H1 (cell line): ENCODE measurements at regions not wholly inside any gene's neighbourhood (a gene's known extent, or its start where the extent isn't known, plus 50 kb on each side); places are given as distances from the start of the nearest gene placed in this dataset.

Experiments
- CTCF ChIA-PET: fragments of 300-600 bp; sonication (Branson Sonifier 250); formaldehyde crosslinking; loops from one replicate; lab custom pipeline; 2021; ENCODE audit not compliant: partially characterized antibody; lab: Charles Lee
- POLR2A ChIA-PET: fragments of 300-600 bp; sonication (Branson Sonifier 250); formaldehyde crosslinking; loops from one replicate; lab custom pipeline; 2021; ENCODE audit warnings: inconsistent platforms; ENCODE audit not compliant: partially characterized antibody; lab: Charles Lee
- DNase-seq, 2 experiments: peaks; one replicate each; pipeline versions ENCODE4 v3.0.0 to v3.0.0-alpha.2; 2010 to 2022; ENCODE audit warnings: low spot score in 2 of 2, low read depth in 1 of 2, mixed read lengths in 1 of 2
- FAIRE-seq: peaks from 2 replicates; lab custom pipeline; 2011; peaks lifted over from hg19 to GRCh38; lab: Jason Lieb, UNC
- H2AFZ ChIP-seq: 2 replicates; pipeline ENCODE4 v1.8.1; 2012; ENCODE audit warnings: low read length, inconsistent platforms
- H2AK5ac ChIP-seq: 2 replicates; pipeline ENCODE4 v1.6.1; 2013; ENCODE audit warnings: low read depth, low read length
- H2BK120ac ChIP-seq: replicated peaks from 2 replicates; pipeline ENCODE3; 2013; ENCODE audit warnings: low read depth, low read length, inconsistent platforms
- H2BK12ac ChIP-seq: 2 replicates; pipeline ENCODE4 v1.6.1; 2013; ENCODE audit warnings: low read depth, low read length
- H2BK15ac ChIP-seq: 2 replicates; pipeline ENCODE4 v1.6.1; 2013; ENCODE audit warnings: low read length
- H2BK20ac ChIP-seq: 2 replicates; pipeline ENCODE4 v1.6.1; 2013; ENCODE audit warnings: low read length
- H2BK5ac ChIP-seq: 2 replicates; pipeline ENCODE4 v1.6.1; 2013; ENCODE audit warnings: low read depth, low read length
- H3K14ac ChIP-seq: 2 replicates; pipeline ENCODE4 v1.6.1; 2013; ENCODE audit warnings: inconsistent platforms; ENCODE audit not compliant: insufficient read length
- H3K18ac ChIP-seq: 2 replicates; pipeline ENCODE4 v1.6.1; 2013; ENCODE audit warnings: low read length; ENCODE audit errors: extremely low read depth
- H3K23ac ChIP-seq: 2 replicates; pipeline ENCODE4 v1.6.1; 2013; ENCODE audit warnings: inconsistent platforms; ENCODE audit not compliant: insufficient read length
- H3K23me2 ChIP-seq: 2 replicates; pipeline ENCODE4 v1.6.1; 2013; ENCODE audit warnings: low read depth, low read length
- H3K27ac ChIP-seq: 2 replicates; pipeline ENCODE4 v1.6.1; 2011; ENCODE audit warnings: low read depth, low read length, inconsistent platforms
- H3K27me3 ChIP-seq, 4 experiments: replicated peaks in 1 of 4; 1 replicate in 1 of 4; 2 replicates in 3 of 4; pipeline versions ENCODE4 v1.6.1 to v1.8.1; 2011 to 2013; ENCODE audit warnings: low read length in 3 of 4, mild to moderate bottlenecking in 3 of 4, inconsistent platforms in 2 of 4, mixed read lengths in 2 of 4, moderate library complexity in 1 of 4; ENCODE audit not compliant: control insufficient read depth in 3 of 4, insufficient read depth in 3 of 4; ENCODE audit errors: extremely low read depth in 1 of 4
- H3K36me3 ChIP-seq, 4 experiments: 2 replicates each; pipeline versions ENCODE4 v1.6.1 to v1.8.1; 2011 to 2013; ENCODE audit warnings: mild to moderate bottlenecking in 4 of 4, low read length in 3 of 4, moderate library complexity in 2 of 4, control low read depth in 1 of 4, inconsistent platforms in 1 of 4; ENCODE audit not compliant: insufficient read depth in 4 of 4, control insufficient read depth in 2 of 4
- H3K4ac ChIP-seq: replicated peaks from 2 replicates; pipeline ENCODE3; 2013; ENCODE audit warnings: low read length, low read depth, mixed read lengths, inconsistent platforms; ENCODE audit not compliant: insufficient read length
- H3K4me1 ChIP-seq, 4 experiments: replicated peaks in 1 of 4; 1 replicate in 1 of 4; 2 replicates in 3 of 4; pipeline versions ENCODE4 v1.6.1 to v1.8.1; 2011 to 2013; ENCODE audit warnings: low read length in 3 of 4, inconsistent platforms in 2 of 4, mixed read lengths in 1 of 4; ENCODE audit not compliant: insufficient read depth in 4 of 4, control insufficient read depth in 3 of 4
- H3K4me2 ChIP-seq, 2 experiments: 2 replicates each; pipeline versions ENCODE4 v1.6.1 to v1.8.1; 2011 to 2013; ENCODE audit warnings: low read depth in 2 of 2, low read length in 2 of 2, control low read depth in 1 of 2, inconsistent platforms in 1 of 2, mild to moderate bottlenecking in 1 of 2; ENCODE audit not compliant: insufficient read depth in 1 of 2
- H3K4me3 ChIP-seq, 4 experiments: fragments of 200-600, 300-600 bp in 1 of 4; sonication (generic), shearing (Covaris generic), sonication (Bioruptor Twin) in 1 of 4; 2 replicates each; pipeline versions ENCODE4 v1.5.1 to v1.8.1; 2011 to 2016; ENCODE audit warnings: low read length in 4 of 4, low read depth in 3 of 4, control low read depth in 2 of 4, inconsistent platforms in 2 of 4, mild to moderate bottlenecking in 2 of 4, mixed read lengths in 1 of 4, moderate library complexity in 1 of 4; ENCODE audit not compliant: insufficient read depth in 2 of 4; ENCODE audit errors: extremely low read depth in 1 of 4
- H3K56ac ChIP-seq: replicated peaks from 2 replicates; pipeline ENCODE3; 2013; ENCODE audit warnings: low read depth, mild to moderate bottlenecking, mixed read lengths, low read length, inconsistent platforms; ENCODE audit not compliant: insufficient read length
- H3K79me1 ChIP-seq: 2 replicates; pipeline ENCODE4 v1.6.1; 2013; ENCODE audit warnings: low read depth, low read length, control low read depth
- H3K79me2 ChIP-seq, 2 experiments: 2 replicates each; pipeline versions ENCODE4 v1.6.1 to v1.8.1; 2012 to 2013; ENCODE audit warnings: low read length in 2 of 2, mild to moderate bottlenecking in 2 of 2, inconsistent platforms in 1 of 2; ENCODE audit not compliant: insufficient read depth in 2 of 2, control insufficient read depth in 1 of 2
- H3K9ac ChIP-seq, 4 experiments: replicated peaks in 1 of 4; 1 replicate in 1 of 4; 2 replicates in 3 of 4; pipeline versions ENCODE4 v1.6.1 to v1.8.1; 2011 to 2013; ENCODE audit warnings: low read depth in 3 of 4, low read length in 3 of 4, control low read depth in 2 of 4, mild to moderate bottlenecking in 2 of 4, moderate library complexity in 2 of 4, inconsistent platforms in 1 of 4; ENCODE audit errors: extremely low read depth in 1 of 4
- H3K9me3 ChIP-seq, 2 experiments: 2 replicates each; pipeline versions ENCODE4 v1.6.1 to v1.8.1; 2012 to 2013; ENCODE audit warnings: mild to moderate bottlenecking in 2 of 2, moderate library complexity in 2 of 2, control low read depth in 1 of 2, inconsistent platforms in 1 of 2, low read depth in 1 of 2, low read length in 1 of 2, mixed read lengths in 1 of 2; ENCODE audit not compliant: insufficient read depth in 2 of 2
- H4K20me1 ChIP-seq, 2 experiments: replicated peaks in 1 of 2; 2 replicates each; pipeline versions ENCODE3 to v1.8.1; 2011 to 2013; ENCODE audit warnings: inconsistent platforms in 2 of 2, low read length in 2 of 2, mild to moderate bottlenecking in 1 of 2; ENCODE audit not compliant: insufficient read depth in 2 of 2, control insufficient read depth in 1 of 2
- H4K5ac ChIP-seq: 2 replicates; pipeline ENCODE4 v1.6.1; 2013; ENCODE audit warnings: low read length, low read depth, mixed read lengths, inconsistent platforms; ENCODE audit not compliant: insufficient read length
- H4K8ac ChIP-seq: 2 replicates; pipeline ENCODE4 v1.8.0; 2013; ENCODE audit warnings: mild to moderate bottlenecking, moderate library complexity, low read length, inconsistent platforms; ENCODE audit not compliant: insufficient read depth; ENCODE audit errors: extremely low read depth
- H4K91ac ChIP-seq: replicated peaks from 2 replicates; pipeline ENCODE3; 2013; ENCODE audit warnings: low read length, mixed read lengths, inconsistent platforms; ENCODE audit not compliant: insufficient read length
- BRCA1 ChIP-seq: IDR thresholded peaks from 2 replicates; pipeline ENCODE4 v1.6.1; 2012; ENCODE audit warnings: low read depth, low read length, improper control_type of control experiment
- CHD2 ChIP-seq: IDR thresholded peaks from 2 replicates; pipeline ENCODE4 v1.6.1; 2012; ENCODE audit warnings: low read length, improper control_type of control experiment
- EP300 ChIP-seq, 2 experiments: IDR thresholded peaks; 1 replicate in 1 of 2; 2 replicates in 1 of 2; pipeline ENCODE4 v1.6.1; 2011 to 2012; ENCODE audit warnings: low read depth in 2 of 2, low read length in 2 of 2, mild to moderate bottlenecking in 2 of 2, borderline replicate concordance in 1 of 2, inconsistent platforms in 1 of 2, moderate library complexity in 1 of 2
- GABPA ChIP-seq: IDR thresholded peaks from 2 replicates; pipeline ENCODE4 v1.6.1; 2011; ENCODE audit warnings: mild to moderate bottlenecking, low read length, moderate library complexity, borderline replicate concordance; ENCODE audit not compliant: insufficient read depth
- GTF2F1 ChIP-seq: IDR thresholded peaks from 2 replicates; pipeline ENCODE4 v1.6.1; 2012; ENCODE audit warnings: low read depth, low read length, improper control_type of control experiment, borderline replicate concordance
- HDAC2 ChIP-seq, 2 experiments: fragments of 300-600 bp in 1 of 2; sonication (generic) in 1 of 2; IDR thresholded peaks; 2 replicates each; pipeline ENCODE4 v1.6.1; 2011 to 2012; ENCODE audit warnings: low read depth in 2 of 2, low read length in 2 of 2, mild to moderate bottlenecking in 2 of 2, moderate library complexity in 2 of 2, borderline replicate concordance in 1 of 2, inconsistent platforms in 1 of 2
- JUN ChIP-seq: IDR thresholded peaks from 2 replicates; pipeline ENCODE4 v1.6.1; 2011; ENCODE audit warnings: low read depth, mild to moderate bottlenecking, improper control_type of control experiment, low read length
- KDM4A ChIP-seq: IDR thresholded peaks from one replicate; pipeline ENCODE4 v1.7.1; 2012; ENCODE audit warnings: low read depth, mild to moderate bottlenecking, moderate library complexity, low read length, inconsistent platforms; ENCODE audit not compliant: severe bottlenecking
- NANOG ChIP-seq: IDR thresholded peaks from 2 replicates; pipeline ENCODE4 v1.6.1; 2011; ENCODE audit warnings: low read length, low read depth, mild to moderate bottlenecking, inconsistent platforms; ENCODE audit not compliant: insufficient read depth, poor library complexity, severe bottlenecking
- POLR2AphosphoS5 ChIP-seq: IDR thresholded peaks from 2 replicates; pipeline ENCODE4 v1.6.1; 2011; ENCODE audit warnings: low read depth, low read length
- SAP30 ChIP-seq: fragments of 300-600 bp; sonication (generic); IDR thresholded peaks from 2 replicates; pipeline ENCODE4 v1.7.1; 2012; ENCODE audit warnings: low read length, moderate library complexity, mild to moderate bottlenecking, inconsistent platforms; ENCODE audit not compliant: insufficient read depth, insufficient replicate concordance
- WGBS, 2 experiments: shearing (Covaris generic) in 1 of 2; methylation state at CpG; one replicate each; pipeline versions ENCODE4 v1.1.6 to v1.1.7; 2013 to 2015; ENCODE audit warnings: low lambda C conversion rate in 2 of 2, mixed read lengths in 2 of 2, inconsistent platforms in 1 of 2, low coverage in 1 of 2, missing lambda C conversion rate in 1 of 2; ENCODE audit not compliant: insufficient replicate concordance in 2 of 2, insufficient coverage in 1 of 2, insufficient read length in 1 of 2; ENCODE audit errors: extremely low coverage in 1 of 2, missing lambda C conversion rate in 1 of 2; 5-methylcytosine and 5-hydroxymethylcytosine counted together
- TF ChIP-seq, protein P1 (sequence below): IDR thresholded peaks from 2 replicates; pipeline ENCODE4 v1.6.1; 2012; ENCODE audit warnings: inconsistent platforms

DNA sequence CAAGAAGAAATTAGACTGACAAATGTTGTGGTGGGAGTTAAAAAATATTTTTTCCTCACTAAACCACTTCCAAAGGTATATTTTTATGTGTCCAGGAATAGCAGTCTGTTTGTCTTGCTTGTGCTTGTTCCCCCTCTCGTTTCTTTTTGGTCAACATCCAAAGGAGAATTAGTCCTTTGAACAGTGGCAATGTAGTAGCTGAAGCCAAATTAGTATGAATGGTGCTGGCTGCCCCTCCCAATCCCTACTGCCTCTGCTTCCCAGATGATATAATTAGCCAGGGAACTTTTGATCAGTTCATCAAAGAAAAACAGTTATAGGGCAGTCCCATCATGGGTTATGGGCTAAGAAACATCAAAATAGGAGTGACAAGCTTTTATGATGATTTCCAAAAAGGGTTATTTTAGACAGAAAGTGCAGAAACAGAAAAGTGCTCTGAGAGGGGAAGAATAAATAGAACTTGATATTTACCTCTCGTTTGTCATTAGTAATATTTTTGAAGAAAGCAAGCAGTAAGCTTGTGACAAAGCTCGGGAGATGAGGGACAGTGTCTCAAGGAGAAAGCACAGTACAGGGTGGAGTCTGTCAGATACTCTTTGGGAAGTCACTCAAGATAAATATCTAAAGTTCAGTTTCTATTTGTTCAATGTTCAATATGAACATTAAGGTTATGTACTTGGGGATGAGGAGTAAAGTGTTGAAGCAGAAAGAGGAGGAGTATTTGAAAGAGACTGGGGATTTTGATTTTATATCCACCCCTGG is 239.1 kb downstream of the HLX start:
- Histone ChIP-seq H3K4me2 (no peak overlapping the region), H3K23ac (no peak overlapping the region), H2BK12ac (no peak overlapping the region), H3K4me1 (no peaks in the 10 kb centered on the region), H2BK120ac (no peak overlapping the region), H4K8ac (no peak overlapping the region), H3K27me3 (no peaks in the 10 kb centered on the region), H3K23me2 (no peaks in the 10 kb centered on the region), H3K27ac (no peak overlapping the region), H3K4me3 (no peak overlapping the region), H3K36me3 (no peaks in the 10 kb centered on the region), H2BK15ac (no peak overlapping the region), H3K14ac (no peak overlapping the region), H4K91ac (no peak overlapping the region), H4K5ac (no peak overlapping the region), H3K79me1 (no peaks in the 10 kb centered on the region), H3K56ac (no peak overlapping the region), H3K18ac (no peak overlapping the region), H4K20me1 (no peaks in the 10 kb centered on the region), H2AK5ac (no peak overlapping the region), H3K79me2 (no peaks in the 10 kb centered on the region), H2AFZ (no peak overlapping the region), H3K4ac (no peak overlapping the region), H2BK5ac (no peak overlapping the region), H3K9me3 (no peaks in the 10 kb centered on the region; a peak in 1 of 4 replicates), H3K9ac (no peak overlapping the region), H2BK20ac (no peak overlapping the region)
- 88% methylated on average over 3 of the region's 3 CpGs; no CpG with 5 or more reads in 1 of the 2 experiments for WGBS, 2 experiments
- FAIRE-seq (no peak), DNase-seq (no peak)
- TF ChIP-seq HDAC2 (IDR thresholded peaks at IDR 0.05; ENCODE audit: borderline replicate concordance in 1 of 2, low read depth in 2 of 2, low read length in 2 of 2), result no peak
- TF ChIP-seq CHD2, result no peak
- TF ChIP-seq BRCA1, result no peak
- TF ChIP-seq, protein P1, sequence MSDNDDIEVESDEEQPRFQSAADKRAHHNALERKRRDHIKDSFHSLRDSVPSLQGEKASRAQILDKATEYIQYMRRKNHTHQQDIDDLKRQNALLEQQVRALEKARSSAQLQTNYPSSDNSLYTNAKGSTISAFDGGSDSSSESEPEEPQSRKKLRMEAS, result no peak
- no peak for TF ChIP-seq GTF2F1
- TF ChIP-seq SAP30, result no peak
- no peak for TF ChIP-seq JUN
- no peak for TF ChIP-seq KDM4A
- TF ChIP-seq EP300 (IDR thresholded peaks at IDR 0.05; ENCODE audit: borderline replicate concordance in 1 of 2, low read depth in 2 of 2, low read length in 2 of 2), result no peak
- no peak for TF ChIP-seq NANOG
- TF ChIP-seq POLR2AphosphoS5, result no peak
- no peak for TF ChIP-seq GABPA
- ChIA-PET POLR2A (no interaction called here), CTCF (no interaction called here)
